Renal cortical epithelial cell (primary cell): ENCODE measurements at regions not wholly inside any gene's neighbourhood (a gene's known extent, or its start where the extent isn't known, plus 50 kb on each side); places are given as distances from the start of the nearest gene placed in this dataset.
A peak's percentile ranks its signal among the peaks of the same experiment; 100 is the strongest.

Experiments
- DNase-seq: peaks from one replicate; pipeline ENCODE4 v3.0.0-alpha.2; 2011; ENCODE audit warnings: low read depth

DNA sequence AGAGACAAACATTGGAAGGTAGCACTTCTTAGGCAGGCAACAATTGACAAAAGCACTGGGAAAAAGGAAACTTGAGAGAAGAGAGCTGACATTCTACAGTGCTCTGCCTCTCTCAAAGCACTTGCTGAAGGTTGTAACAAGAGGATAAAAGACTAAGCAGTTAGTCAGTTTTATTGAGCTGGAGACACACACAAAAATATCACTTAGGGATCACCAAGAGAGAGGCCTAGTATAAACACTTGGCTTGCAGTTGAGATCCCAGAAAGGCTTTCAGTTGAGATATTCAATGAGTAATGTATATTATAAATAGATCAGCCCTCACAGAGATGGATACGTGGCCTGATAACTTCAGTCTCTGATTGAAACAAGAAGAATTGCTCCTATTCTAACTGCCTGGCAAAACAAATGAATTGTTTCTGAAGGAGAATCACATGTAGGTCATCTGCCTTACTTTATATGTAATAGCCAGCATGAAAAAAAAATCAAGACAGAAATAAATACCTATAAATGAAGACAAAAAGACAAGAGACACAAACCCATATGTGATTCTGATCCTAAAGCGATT lies 747.2 kb upstream of the MAN1A1 start:
- no peak for DNase-seq

DNA sequence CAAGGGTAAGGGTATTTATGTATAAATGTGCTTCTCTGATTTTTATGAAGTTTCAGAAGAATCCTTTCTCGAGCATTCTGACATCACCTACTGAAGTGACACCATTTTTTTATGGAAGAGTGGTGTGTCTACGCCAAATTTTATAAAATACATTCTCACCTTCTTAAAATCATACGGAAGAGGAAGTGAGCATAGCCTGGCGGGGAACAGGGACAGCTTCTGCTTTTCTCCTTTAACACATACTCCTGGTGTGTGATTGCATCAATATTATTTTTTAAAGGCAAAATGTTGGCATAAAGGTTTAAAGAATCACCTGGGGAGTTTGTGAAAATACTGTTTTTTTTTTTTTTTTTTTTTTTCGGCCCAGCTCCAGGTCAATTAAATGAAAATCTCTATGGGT lies 733.6 kb upstream of the MAN1A1 start:
- DNase-seq = no peak

DNA sequence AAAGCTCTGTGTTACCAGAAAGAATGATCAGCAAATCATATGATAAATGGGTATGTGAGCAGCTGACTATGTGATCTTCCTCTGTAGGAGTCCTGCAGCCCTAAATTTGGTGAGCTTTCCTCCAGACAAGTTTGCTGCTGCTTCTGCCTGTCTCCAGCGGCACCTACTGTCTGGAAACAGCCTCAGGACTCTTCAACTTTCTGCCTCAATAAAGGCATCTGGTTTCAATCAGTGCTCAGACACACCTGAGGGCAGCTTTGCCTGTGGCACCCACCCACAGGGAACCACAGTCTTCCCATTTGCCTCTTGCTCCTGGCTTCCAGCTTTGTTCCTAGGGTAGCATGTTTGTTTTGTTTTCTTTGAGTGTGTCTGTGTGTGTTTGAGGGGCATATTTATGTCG lies 727.9 kb upstream of the MAN1A1 start:
- peak; percentile 2 for DNase-seq

DNA sequence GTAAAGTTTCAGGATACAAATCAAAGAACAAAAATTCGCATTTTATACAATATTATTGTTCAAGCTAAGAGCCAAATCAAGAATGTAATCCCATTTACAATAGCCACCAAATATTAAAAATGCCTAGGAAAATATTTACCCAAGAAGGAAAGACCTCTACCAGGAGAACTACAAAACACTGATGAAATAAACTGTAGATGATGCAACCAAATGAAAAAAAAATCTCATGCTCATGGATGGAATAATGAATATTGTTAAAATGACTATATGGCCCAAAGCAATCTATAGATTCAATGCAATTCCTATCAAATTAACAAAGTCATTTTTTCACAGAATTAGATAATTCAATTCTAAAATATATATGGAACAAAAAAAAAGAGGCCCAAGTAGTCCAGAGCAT lies 708.8 kb upstream of the MAN1A1 start:
- DNase-seq = no peak

DNA sequence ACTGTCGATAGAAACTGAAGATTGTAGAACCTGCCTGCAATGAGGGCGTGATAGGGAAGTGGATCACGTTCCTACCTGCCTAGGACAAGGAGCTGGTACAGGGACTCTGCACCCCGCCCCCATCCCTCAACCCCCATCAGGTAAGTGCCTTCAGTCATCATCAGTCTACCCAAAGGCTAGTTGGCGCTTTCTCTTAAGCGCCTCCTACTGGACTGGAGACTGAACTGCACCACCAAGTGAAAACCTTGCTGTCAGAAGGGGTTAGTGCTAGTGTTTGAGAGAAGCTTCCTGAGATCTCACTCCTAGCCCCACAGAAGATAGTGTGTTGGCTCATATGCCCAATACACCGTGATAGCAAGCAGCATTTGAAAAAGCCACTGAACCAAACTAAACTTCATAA lies 706.5 kb upstream of the MAN1A1 start:
- no peak for DNase-seq

DNA sequence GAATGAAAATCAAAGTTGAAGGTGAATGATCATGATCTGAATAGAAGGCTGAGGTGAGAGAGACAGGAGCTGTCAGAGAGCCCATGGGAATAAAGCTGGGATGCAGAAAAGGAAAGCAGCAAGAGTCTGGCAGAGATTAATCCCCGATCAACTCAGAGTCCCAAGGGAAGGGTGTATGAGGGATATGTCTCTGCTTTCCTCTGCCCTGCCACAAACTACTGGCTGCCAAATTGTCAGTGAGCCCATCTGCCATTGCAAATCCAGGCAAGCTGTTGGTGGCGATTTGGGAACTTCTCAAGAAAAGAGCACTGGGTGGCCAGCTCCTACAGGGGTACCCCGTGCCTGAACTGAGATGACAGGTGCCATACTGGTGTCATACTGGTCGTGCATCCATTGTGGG lies 705.5 kb upstream of the MAN1A1 start:
- DNase-seq = no peak

DNA sequence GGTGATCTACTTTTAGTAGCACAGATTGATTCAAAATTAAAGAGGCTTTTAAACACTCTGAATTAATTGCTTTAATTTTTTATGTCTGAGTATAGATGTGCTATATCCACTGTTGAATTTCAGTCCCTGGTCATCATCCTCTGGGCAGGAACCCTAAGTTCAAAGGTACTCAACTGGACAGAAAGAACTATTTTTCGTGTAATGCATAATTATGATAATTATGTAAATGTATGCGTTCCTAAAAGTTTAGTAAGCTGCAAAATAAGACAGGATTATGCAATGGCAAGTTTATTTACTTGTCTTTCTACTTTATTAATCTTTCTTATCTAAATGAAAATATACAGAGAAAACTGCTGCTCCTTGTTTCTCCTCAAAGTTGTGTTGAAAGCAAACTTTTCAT lies 690.1 kb upstream of the MAN1A1 start:
- no peak for DNase-seq

DNA sequence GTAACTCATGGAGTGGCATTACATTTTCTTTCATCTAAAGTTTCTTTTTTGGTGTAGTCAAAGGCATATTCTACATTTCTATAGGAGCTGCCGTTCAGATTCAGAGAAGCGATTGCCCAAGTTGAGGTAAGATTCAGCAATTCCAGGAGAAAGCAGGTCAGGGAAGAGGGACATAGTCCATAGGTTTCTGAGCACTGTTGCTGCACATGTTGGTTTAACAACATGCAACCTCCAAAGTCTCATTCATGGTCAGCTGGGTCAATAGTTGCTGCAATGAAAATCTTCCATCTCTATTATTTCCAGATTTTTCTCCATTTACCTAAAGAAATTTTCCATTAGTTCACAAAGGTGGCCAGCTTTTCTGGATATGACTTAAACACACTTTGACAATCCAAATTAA lies 682.3 kb upstream of the MAN1A1 start:
- no peak for DNase-seq

DNA sequence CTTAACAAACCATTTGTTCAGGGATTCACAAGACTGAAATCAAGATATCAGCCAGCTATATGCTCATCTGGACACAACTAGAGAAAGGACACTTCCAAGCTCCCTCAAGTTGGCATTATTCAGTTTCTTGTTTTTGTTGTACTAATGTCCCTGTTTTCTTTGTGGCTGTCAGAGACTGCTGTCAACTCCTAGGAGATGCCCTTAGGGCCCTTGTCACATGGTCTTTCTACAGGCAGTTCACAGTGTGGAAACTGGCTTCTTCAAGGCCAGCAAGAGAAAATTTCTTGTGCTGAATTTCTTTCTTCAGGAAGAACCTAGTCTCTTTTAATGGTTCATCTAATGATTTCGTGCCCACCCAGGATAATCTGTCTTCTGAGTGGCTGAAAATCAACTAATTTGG lies 677.2 kb upstream of the MAN1A1 start:
- no peak for DNase-seq

DNA sequence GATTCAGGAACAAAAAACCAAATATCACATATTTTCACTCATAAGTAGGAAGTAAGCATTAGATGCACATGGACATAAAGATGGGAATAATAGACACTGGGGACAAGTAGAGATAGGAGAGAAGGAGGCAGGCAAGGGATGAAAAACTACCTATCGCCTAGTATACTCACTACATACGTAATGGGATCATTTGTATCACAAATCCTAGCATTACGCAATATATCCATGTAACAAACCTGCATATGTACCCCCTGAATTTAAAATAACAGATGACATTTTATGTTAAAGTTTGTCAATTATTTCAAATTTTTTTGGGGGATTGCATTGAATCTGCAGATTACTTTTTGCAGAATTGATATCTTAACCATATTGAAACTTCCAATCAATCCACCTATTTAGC lies 660.5 kb upstream of the MAN1A1 start:
- DNase-seq = no peak

DNA sequence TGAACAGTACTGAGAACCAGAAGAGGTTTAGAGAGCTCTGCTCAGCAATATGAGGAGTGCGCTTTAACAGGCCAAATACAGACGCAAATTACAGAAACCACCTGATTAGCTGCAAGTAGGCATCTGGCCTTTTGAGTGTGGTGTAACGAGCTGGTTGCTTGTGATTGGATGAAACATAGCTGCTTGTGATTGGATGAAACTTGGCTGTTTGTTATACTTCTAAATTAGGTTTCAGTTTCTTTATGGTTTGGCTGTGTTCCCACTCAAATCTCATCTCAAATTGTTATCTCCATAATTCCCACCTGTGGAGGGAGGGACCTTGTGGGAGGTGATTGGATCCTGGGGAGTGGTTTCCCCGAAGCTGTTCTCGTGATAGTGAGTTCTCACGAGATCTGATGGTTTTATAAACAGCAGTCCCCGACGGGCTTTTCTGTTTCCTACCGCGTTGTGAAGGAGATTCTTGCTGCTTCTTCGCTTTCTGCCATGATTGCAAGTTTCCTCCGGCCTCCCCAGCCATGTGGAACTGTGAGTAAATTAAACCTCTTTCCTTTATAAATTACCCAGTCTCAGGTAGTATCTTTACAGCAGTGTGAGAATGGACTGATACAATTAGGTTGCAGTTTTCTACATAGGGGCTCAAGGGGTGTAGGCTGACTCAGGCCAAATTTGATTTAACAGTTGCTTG lies 655.9 kb upstream of the MAN1A1 start:
- no peak for DNase-seq

DNA sequence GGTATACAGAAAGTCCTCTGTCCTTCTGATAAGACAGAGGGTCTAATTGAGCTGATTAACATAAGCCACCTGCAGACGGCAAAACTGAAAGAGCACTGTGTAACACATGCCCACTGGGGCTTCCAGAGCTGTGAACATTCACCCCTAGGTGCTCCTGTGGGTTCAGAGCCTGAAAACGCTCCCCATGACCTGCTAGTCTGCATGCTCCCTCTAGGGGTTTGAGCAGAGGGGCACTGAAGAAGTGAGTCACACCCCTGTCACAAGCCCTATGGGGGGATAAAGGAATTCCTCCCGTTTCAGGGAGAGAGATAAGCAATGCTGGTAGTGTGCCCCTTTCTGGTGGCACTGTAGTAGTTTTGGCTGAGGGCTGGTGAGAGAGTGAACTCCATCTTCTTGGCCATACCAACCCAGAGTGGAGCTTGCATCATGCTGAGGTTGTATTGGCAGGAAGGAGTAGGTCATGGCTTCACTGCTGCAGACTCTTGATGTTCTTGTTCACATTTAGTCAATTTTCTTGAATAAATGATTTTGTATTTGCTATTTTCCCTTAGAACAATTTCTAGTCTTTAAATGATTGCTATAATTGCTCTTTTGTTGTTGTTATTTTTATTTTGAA lies 637.5 kb upstream of the MAN1A1 start:
- no peak for DNase-seq

DNA sequence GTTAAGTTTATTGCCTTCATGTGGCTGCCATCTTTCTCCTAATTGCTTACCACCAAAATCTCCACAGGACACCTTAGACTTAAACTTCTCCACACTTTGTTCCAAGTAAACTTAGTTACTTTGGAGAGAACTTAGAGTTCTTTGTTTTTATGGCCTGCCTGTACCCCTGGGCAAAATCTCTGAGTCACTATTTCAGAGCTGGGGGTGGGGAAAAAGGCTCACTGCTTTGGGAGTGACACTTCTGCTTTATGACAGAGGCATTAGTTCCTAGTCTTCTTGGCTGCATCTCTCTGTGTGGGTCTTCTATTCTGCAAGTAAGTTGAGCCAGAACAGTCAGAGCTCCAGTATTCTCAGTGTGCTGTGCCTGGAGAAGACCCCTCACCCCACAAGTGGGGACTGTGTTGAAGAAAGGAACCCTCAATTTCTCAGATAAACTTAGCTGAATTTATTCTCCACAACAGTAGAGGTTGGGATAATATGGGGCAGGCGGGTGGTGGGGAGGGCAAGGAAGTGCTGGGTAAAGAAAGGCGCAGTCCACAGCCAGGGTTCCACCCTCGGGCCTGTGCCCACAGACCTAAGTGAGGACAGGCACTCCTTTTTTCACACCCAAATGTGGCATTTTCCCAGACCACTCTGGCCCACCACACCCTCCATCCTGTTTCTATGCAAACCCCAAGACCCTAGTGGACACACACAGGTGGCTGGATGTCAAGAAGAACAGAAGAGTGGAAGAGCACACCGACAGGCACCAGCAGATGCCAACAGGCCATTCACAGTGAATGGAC lies 636.6 kb upstream of the MAN1A1 start:
- DNase-seq = peak; percentile 32

DNA sequence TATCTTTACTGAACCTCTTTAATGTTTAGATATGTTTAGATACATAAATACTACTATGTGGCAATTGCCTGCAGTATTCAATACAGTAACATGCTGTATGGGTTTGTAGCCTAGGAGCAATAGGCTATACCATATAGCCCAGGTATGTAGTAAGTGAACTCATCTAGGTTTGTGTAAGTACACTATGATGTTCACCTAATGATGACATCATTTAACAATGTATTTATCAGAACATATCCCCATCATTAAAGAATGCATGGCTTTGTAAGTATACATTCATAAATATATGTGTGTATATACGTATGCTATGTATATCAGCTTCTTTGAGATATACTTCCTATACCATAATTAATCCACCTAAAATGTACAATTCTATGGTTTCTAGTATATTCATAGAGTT lies 631.2 kb upstream of the MAN1A1 start:
- DNase-seq = no peak

DNA sequence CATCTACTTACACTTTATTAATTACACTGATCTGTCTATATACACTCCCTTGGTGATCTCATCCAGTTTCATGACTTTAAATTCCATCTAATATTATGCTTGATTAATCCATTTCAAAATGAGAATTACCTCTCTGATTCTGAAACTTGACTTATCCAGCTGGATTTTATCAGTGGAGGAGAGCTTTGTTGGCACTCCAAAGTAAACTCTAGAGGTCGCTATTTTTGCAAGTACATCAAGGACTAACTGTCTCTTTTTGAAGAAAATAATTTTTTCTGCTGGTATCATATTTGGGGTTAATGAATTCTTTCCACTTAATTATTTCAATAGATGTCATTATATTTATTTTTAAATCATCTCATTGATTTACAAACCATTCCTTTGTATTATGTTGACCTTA lies 630.3 kb upstream of the MAN1A1 start:
- peak; percentile 21 for DNase-seq

DNA sequence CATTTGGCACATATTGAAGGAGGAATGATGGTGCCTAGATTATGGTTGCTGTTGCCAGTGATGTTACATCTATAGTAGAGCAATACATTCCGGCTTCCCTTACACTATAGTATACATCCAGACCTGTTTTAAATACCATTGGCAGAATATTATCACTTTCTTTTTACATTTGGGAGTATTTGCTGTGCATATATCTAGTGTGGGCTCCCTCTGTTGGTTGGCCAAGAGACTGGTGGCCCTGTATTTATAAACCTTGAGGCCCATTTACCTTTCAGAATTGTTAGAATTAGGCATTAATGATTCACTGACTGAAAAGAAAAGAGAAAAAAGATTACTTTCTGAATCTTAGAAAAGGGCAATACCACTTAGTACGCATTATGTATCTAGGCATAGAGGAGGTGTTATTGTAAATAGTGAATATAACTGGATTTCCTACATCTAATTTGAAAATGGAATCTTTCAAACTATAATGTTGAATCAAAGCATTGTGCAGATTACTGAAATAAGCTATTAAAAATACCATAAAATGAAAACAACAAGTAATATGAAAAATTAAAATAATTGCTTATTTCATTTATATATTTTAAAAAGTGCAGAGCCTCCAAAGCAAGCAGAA lies 628.8 kb upstream of the MAN1A1 start:
- peak; percentile 28 for DNase-seq

DNA sequence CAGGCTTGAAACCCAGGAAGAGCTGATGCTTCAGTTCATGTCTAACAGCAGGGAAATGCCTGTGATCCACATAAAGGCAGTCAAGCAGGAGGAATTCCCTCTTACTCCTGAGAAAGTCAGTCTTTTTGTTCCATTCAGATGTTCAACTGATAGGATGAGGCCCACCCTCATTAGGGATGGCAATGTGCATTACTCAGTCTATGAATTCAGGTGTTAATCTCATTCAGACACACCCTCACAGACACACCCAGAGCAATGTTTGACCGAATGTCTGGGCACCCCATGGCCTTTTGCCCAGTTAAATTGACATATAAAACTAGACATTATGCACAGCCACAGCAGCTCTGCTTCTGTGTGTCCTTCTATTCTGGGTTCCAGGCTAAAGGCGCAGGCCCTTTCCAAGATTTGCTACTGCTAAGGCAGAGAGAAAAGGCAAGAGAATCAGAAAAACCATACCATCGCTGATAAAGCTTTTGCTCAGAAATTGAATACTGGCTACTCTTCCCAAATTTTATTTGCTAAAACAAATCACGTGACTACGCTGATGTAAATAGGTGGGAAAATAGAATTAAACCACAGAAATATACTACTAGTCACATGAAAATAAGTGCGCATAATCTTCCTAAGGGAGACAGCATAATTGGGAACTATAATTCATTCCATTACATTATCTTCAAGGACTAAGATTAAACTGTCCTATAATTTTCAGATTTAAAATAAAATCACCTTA lies 625.0 kb upstream of the MAN1A1 start:
- no peak for DNase-seq

DNA sequence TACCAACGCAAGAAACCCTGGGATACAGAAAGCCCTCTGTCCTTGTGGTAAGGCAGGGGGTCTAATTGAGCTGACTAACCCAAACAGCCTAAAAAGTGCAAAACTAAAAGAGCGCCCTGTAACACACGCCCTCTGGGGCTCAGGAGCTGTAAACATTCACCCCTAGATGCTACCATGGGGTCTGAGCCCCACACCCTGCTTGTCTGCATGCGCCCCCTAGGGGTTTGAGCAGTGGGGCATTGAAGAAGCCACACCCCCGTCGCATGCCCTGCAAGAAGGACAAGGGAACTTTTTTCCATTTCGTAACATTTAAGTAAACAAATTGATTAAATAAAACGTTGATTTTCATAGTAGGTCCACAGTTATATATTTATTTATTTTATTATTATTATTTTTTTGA lies 616.9 kb upstream of the MAN1A1 start:
- DNase-seq = no peak

DNA sequence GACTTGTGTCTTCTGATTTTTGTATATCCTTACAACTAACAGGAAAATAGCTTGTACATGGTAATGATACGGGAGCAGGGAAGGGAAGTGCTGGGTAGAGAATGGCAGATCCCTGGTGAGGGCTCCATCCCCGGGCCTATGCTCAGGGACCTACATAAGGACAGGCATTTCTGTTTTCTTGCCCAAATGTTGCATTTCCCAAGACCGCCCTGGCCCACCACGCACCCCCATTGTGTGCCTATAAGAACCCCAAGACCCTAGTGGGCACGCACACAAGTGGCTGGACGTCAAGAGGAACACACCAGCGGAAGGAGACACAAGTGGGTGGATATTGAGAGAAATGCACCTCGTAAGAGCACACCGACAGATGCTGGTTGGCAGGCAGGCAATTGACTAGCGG lies 616.3 kb upstream of the MAN1A1 start:
- no peak for DNase-seq

DNA sequence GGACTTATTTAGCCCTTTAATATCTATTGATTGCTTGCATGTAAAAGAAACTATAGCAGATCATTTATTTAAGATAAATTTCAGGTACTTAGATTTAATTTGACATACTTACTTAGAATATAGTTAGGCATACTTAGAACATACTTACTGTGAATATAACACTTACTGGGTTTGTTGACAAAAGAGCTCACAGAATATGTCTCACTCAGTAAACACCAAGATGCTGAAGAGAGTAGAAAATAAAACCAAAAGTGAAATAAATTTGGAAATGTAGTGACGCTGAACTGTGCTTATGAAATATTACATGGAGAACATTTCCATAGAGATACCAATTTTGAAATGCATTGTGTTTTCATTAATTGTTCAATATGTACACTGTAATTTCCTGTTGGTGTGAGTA lies 615.4 kb upstream of the MAN1A1 start:
- no peak for DNase-seq

DNA sequence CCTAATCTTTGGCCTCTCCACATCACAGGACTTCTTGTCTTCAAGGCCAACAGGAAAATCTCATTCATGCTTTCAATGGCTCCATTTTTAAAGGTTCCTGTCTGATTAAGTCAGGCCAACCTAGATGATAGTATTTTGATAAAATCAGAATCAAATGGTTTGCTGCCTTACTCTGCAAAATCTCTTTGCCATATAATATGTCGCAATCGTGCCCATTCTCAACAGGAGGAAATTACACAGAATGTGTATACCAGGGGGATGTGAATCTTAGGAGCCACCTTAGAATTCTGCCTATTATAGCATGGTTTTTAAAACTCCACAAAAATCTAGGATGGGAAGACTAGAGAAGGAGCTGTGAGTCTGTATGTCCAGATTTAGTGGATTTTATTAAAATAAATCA lies 612.9 kb upstream of the MAN1A1 start:
- DNase-seq = no peak

DNA sequence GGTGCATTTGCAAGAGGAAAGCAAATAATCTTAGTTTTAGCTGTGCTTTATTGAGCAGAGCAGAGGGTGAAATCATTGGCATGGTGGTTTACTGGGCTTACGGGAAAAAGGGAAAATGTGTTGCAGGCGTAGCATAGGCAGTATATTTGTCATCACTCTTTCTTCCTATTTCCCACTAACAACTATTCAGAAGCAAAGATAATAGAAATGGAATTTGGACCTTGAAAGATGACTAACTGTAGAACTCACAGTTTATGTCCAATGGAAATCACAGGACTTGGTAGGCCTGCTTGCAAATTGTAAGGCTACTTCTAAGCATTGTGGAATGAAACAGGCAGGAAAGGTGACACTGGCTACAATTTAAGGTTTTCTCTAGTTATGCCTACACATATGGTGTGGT lies 611.9 kb upstream of the MAN1A1 start:
- DNase-seq = peak; percentile 6
